ENCODE measurements at regions not wholly inside any gene's neighbourhood (a gene's known extent, or its start where the extent isn't known, plus 50 kb on each side); places are given as distances from the start of the nearest gene placed in this dataset.

GRCh38 chr3:115359536-115359935, 212.4 kb upstream of the ZBTB20 start:
- H3K36me3 Mint-ChIP-seq: no peaks in the 10 kb centered on the region
- peaks cover 9% of the 10 kb centered on the region for H3K4me1 Mint-ChIP-seq
- no peak overlapping the region for H3K4me3 Mint-ChIP-seq
- no peak for DNase-seq (ENCODE audit: low spot score in 2 of 2, unreplicated experiment in 2 of 2)
- no peaks in the 10 kb centered on the region for H3K27me3 Mint-ChIP-seq (ENCODE audit: low read depth)
- peaks cover 34% of the 10 kb centered on the region for H3K9me3 Mint-ChIP-seq
- no peak for TF ChIP-seq CTCF (IDR thresholded peaks at IDR 0.05; ENCODE audit: unreplicated experiment)
- H3K27ac Mint-ChIP-seq: peak overlapping the region; percentile 2

- Mint-ChIP-seq H3K27ac (no peak overlapping the region), H3K27me3 (ENCODE audit: low read depth) (no peaks in the 10 kb centered on the region), H3K36me3 (no peaks in the 10 kb centered on the region), H3K4me1 (peaks cover 9% of the 10 kb centered on the region), H3K9me3 (peaks cover 36% of the 10 kb centered on the region), H3K4me3 (no peak overlapping the region)
- TF ChIP-seq CTCF (IDR thresholded peaks at IDR 0.05; ENCODE audit: unreplicated experiment): no peak
- DNase-seq (ENCODE audit: low spot score in 2 of 2, unreplicated experiment in 2 of 2): no peak
Measured at GRCh38 chr3:115361806-115362205, 214.7 kb upstream of the ZBTB20 start.

GRCh38 chr3:115363071-115363470, 216.0 kb upstream of the ZBTB20 start:
- Mint-ChIP-seq H3K4me3 (no peak overlapping the region), H3K4me1 (peaks cover 9% of the 10 kb centered on the region), H3K36me3 (no peaks in the 10 kb centered on the region), H3K27ac (no peak overlapping the region), H3K27me3 (ENCODE audit: low read depth) (no peaks in the 10 kb centered on the region), H3K9me3 (peaks cover 25% of the 10 kb centered on the region)
- no peak for DNase-seq (ENCODE audit: low spot score in 2 of 2, unreplicated experiment in 2 of 2)
- no peak for TF ChIP-seq CTCF (IDR thresholded peaks at IDR 0.05; ENCODE audit: unreplicated experiment)

GRCh38 chr3:115369021-115369420, 221.9 kb upstream of the ZBTB20 start:
- Mint-ChIP-seq H3K36me3 (no peaks in the 10 kb centered on the region), H3K27me3 (ENCODE audit: low read depth) (no peaks in the 10 kb centered on the region), H3K4me1 (peaks cover 3% of the 10 kb centered on the region), H3K9me3 (peaks cover 22% of the 10 kb centered on the region), H3K27ac (no peak overlapping the region), H3K4me3 (no peak overlapping the region)
- no peak for DNase-seq (ENCODE audit: low spot score in 2 of 2, unreplicated experiment in 2 of 2)
- no peak for TF ChIP-seq CTCF (IDR thresholded peaks at IDR 0.05; ENCODE audit: unreplicated experiment)

GRCh38 chr3:115375362-115375761, 228.3 kb upstream of the ZBTB20 start:
- Mint-ChIP-seq H3K9me3 (peaks cover 5% of the 10 kb centered on the region), H3K27ac (no peak overlapping the region), H3K4me3 (no peak overlapping the region), H3K27me3 (ENCODE audit: low read depth) (no peaks in the 10 kb centered on the region), H3K36me3 (no peaks in the 10 kb centered on the region), H3K4me1 (peaks cover 3% of the 10 kb centered on the region)
- no peak for TF ChIP-seq CTCF (IDR thresholded peaks at IDR 0.05; ENCODE audit: unreplicated experiment)
- DNase-seq (ENCODE audit: low spot score in 2 of 2, unreplicated experiment in 2 of 2): no peak
